Smooth muscle cell (in vitro differentiated cells): ENCODE measurements at regions not wholly inside any gene's neighbourhood (a gene's known extent, or its start where the extent isn't known, plus 50 kb on each side); places are given as distances from the start of the nearest gene placed in this dataset.

Source experiments
- DNase-seq: peaks from one replicate; lab custom pipeline; 2025; ENCODE audit not compliant: unreplicated experiment; lab: John Stamatoyannopoulos, UW
- H2AFZ ChIP-seq: fragments of 200-600 bp; sonication (generic); 2 replicates; pipeline ENCODE4 v1.6.0; 2016; ENCODE audit warnings: antibody characterized with exemption, low read depth, mild to moderate bottlenecking
- H3F3A ChIP-seq: fragments of 200-600 bp; sonication (generic); 2 replicates; pipeline ENCODE4 v1.6.0; 2017; ENCODE audit warnings: antibody characterized with exemption, low read depth
- H3K27ac ChIP-seq: fragments of 200-600 bp; sonication (generic); 2 replicates; pipeline ENCODE4 v1.5.1; 2016; ENCODE audit warnings: low read depth, mild to moderate bottlenecking
- H3K27me3 ChIP-seq: fragments of 200-600 bp; sonication (generic); 2 replicates; pipeline ENCODE4 v1.6.1; 2016; ENCODE audit warnings: low read depth, mild to moderate bottlenecking
- H3K36me3 ChIP-seq: fragments of 200-600 bp; sonication (generic); 2 replicates; pipeline ENCODE4 v1.5.1; 2016; ENCODE audit warnings: low read depth
- H3K4me1 ChIP-seq: fragments of 200-600 bp; sonication (generic); 2 replicates; pipeline ENCODE4 v1.5.1; 2016; ENCODE audit warnings: low read depth
- H3K4me2 ChIP-seq: fragments of 200-600 bp; sonication (generic); 2 replicates; pipeline ENCODE4 v1.6.0; 2016; ENCODE audit warnings: mild to moderate bottlenecking
- H3K4me3 ChIP-seq: fragments of 200-600 bp; sonication (generic); 2 replicates; pipeline ENCODE4 v1.5.1; 2016; ENCODE audit warnings: mild to moderate bottlenecking
- H3K79me2 ChIP-seq: fragments of 200-600 bp; sonication (generic); 2 replicates; pipeline ENCODE4 v1.6.0; 2016; ENCODE audit warnings: low read depth, mild to moderate bottlenecking
- H3K9ac ChIP-seq: fragments of 200-600 bp; sonication (generic); 2 replicates; pipeline ENCODE4 v1.6.0; 2016; ENCODE audit warnings: low read depth
- H3K9me3 ChIP-seq: fragments of 200-600 bp; sonication (generic); replicated peaks from 2 replicates; pipeline ENCODE4 v1.5.1; 2016; ENCODE audit warnings: low read depth
- H4K20me1 ChIP-seq: fragments of 200-600 bp; sonication (generic); 2 replicates; pipeline ENCODE4 v1.6.0; 2016; ENCODE audit warnings: low read depth
- CTCF ChIP-seq: fragments of 200-600 bp; sonication (generic); IDR thresholded peaks from 2 replicates; pipeline ENCODE4 v1.5.1; 2017; ENCODE audit warnings: borderline replicate concordance, mild to moderate bottlenecking, antibody characterized with exemption; ENCODE audit not compliant: insufficient read depth, poor library complexity, severe bottlenecking
- WGBS: methylation state at CpG from one replicate; pipeline ENCODE4 v1.1.7; 2016; ENCODE audit warnings: low lambda C conversion rate; 5-methylcytosine and 5-hydroxymethylcytosine counted together

GRCh38 chr1:8193840-8194406 lies 124.0 kb upstream of the SLC45A1 start:
- no peak overlapping the region for H3K9ac ChIP-seq
- TF ChIP-seq CTCF = no peak
- no peak for DNase-seq
- no peaks in the 10 kb centered on the region for H3F3A ChIP-seq
- no peak overlapping the region for H3K27ac ChIP-seq
- no peaks in the 10 kb centered on the region for H3K4me1 ChIP-seq
- no peaks in the 10 kb centered on the region for H4K20me1 ChIP-seq
- H3K79me2 ChIP-seq = no peaks in the 10 kb centered on the region
- H3K36me3 ChIP-seq = no peaks in the 10 kb centered on the region
- no peak overlapping the region for H3K4me3 ChIP-seq
- no peaks in the 10 kb centered on the region for H3K27me3 ChIP-seq
- no peak overlapping the region for H3K4me2 ChIP-seq
- no peak overlapping the region for H2AFZ ChIP-seq
- no peaks in the 10 kb centered on the region for H3K9me3 ChIP-seq
- 86% methylated on average over 8 of the region's 8 CpGs for WGBS

- H3K4me3 ChIP-seq = no peak overlapping the region
- H3K27me3 ChIP-seq = no peaks in the 10 kb centered on the region
- DNase-seq = no peak
- no peak for TF ChIP-seq CTCF
- H3K9ac ChIP-seq = no peak overlapping the region
- 86% methylated on average over 9 of the region's 9 CpGs for WGBS
- no peaks in the 10 kb centered on the region for H3F3A ChIP-seq
- H4K20me1 ChIP-seq = no peaks in the 10 kb centered on the region
- H2AFZ ChIP-seq = no peak overlapping the region
- H3K4me2 ChIP-seq = no peak overlapping the region
- H3K9me3 ChIP-seq = no peaks in the 10 kb centered on the region
- H3K79me2 ChIP-seq = no peaks in the 10 kb centered on the region
- no peaks in the 10 kb centered on the region for H3K36me3 ChIP-seq
- no peaks in the 10 kb centered on the region for H3K4me1 ChIP-seq
- no peak overlapping the region for H3K27ac ChIP-seq
Measured at GRCh38 chr1:8191474-8191873, 126.4 kb upstream of the SLC45A1 start.

DNA sequence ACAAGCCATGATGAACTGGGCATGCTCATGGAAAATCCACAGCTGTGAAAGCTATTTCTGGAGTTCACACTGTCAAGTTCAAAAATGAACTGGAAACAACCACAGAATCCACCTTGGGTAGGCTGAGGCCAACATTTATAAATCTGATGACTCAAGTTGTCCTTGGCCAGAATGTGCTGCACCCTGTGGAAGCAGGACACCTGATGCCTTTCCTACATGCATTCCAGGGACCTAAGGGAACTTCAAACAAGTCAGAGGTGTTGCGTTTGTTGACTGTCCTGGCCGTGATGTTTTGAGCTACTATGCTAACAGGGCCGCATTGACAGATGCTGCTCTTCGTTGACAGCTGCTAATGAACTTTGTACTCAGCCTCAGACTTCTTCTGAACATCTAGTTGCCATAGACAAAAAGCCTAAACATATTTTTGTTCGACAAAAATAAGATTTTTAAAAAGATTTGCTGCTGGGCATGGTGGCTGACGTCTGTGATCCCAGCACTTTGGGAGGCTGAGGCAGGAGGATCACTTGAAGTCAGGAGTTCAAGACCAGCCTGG lies 127.9 kb upstream of the SLC45A1 start:
- no peaks in the 10 kb centered on the region for H3F3A ChIP-seq
- DNase-seq = no peak
- H3K36me3 ChIP-seq = no peaks in the 10 kb centered on the region
- no peak overlapping the region for H3K9ac ChIP-seq
- TF ChIP-seq CTCF = no peak
- no peaks in the 10 kb centered on the region for H3K27me3 ChIP-seq
- H4K20me1 ChIP-seq = no peaks in the 10 kb centered on the region
- H3K9me3 ChIP-seq = no peaks in the 10 kb centered on the region
- H2AFZ ChIP-seq = no peak overlapping the region
- H3K4me2 ChIP-seq = no peak overlapping the region
- no peak overlapping the region for H3K27ac ChIP-seq
- H3K4me3 ChIP-seq = no peak overlapping the region
- no peaks in the 10 kb centered on the region for H3K4me1 ChIP-seq
- 89% methylated on average over 6 of the region's 6 CpGs for WGBS
- H3K79me2 ChIP-seq = no peaks in the 10 kb centered on the region

DNA sequence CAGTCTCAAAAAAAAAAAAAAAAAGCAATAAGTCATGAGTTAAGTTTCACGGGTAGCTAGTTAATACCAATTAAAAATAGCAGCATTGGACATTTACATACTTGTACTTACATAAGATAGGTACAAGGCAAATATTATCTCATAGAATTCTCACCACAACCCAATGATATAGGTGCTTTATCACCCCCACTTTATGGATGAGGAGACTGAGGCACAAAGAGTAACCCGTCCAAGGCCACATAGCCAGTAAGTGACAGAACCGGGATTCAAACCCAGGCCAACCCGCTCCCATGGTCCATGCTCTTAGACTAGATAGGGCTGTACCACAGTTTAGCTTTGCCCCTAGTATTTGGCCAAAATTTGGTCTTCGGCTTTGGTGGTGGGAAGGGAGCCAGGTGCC lies 132.5 kb upstream of the SLC45A1 start:
- H3F3A ChIP-seq = peaks cover 12% of the 10 kb centered on the region
- no peak overlapping the region for H3K4me3 ChIP-seq
- no peaks in the 10 kb centered on the region for H3K9me3 ChIP-seq
- DNase-seq = no peak
- no peaks in the 10 kb centered on the region for H3K27me3 ChIP-seq
- WGBS = 99% methylated on average over 5 of the region's 5 CpGs
- no peak overlapping the region for H2AFZ ChIP-seq
- H3K9ac ChIP-seq = no peak overlapping the region
- H3K27ac ChIP-seq = no peak overlapping the region
- no peaks in the 10 kb centered on the region for H3K79me2 ChIP-seq
- TF ChIP-seq CTCF = no peak
- H3K4me1 ChIP-seq = peaks cover 3% of the 10 kb centered on the region
- no peaks in the 10 kb centered on the region for H3K36me3 ChIP-seq
- H3K4me2 ChIP-seq = no peak overlapping the region
- H4K20me1 ChIP-seq = no peaks in the 10 kb centered on the region
